AG04449 (cell line): ENCODE measurements at regions not wholly inside any gene's neighbourhood (a gene's known extent, or its start where the extent isn't known, plus 50 kb on each side); places are given as distances from the start of the nearest gene placed in this dataset.

Source experiments
- CTCF ChIA-PET: fragments of 350-600 bp; formaldehyde crosslinking; extraction: SDS; loops from one replicate; lab custom pipeline; 2021; ENCODE audit warnings: antibody characterized with exemption; lab: Yijun Ruan, JAX
- POLR2A ChIA-PET: fragments of 400-600, 350-600 bp; formaldehyde crosslinking; extraction: SDS; loops from one replicate; lab custom pipeline; 2020; ENCODE audit warnings: antibody characterized with exemption, inconsistent platforms; lab: Yijun Ruan, JAX
- DNase-seq: peaks from one replicate; pipeline ENCODE4 v3.0.0-alpha.2; 2010; ENCODE audit warnings: low read depth, low spot score
- H3K4me3 ChIP-seq: 2 replicates; pipeline ENCODE4 v1.5.1; 2011; ENCODE audit warnings: low read depth, mild to moderate bottlenecking, control low read depth, low read length
- CTCF ChIP-seq: IDR thresholded peaks from one replicate; pipeline ENCODE4 v1.5.1; 2011; ENCODE audit warnings: mild to moderate bottlenecking, moderate library complexity, low read length, control low read depth, inconsistent platforms; ENCODE audit not compliant: insufficient read depth; ENCODE audit errors: missing control alignments

GRCh38 chr3:139824864-139825263 lies 110.1 kb upstream of the CLSTN2 start:
- no peak overlapping the region for H3K4me3 ChIP-seq
- no peak for TF ChIP-seq CTCF
- ChIA-PET POLR2A (no interaction called here), CTCF (no interaction called here)
- no peak for DNase-seq

- ChIA-PET POLR2A (no interaction called here), CTCF (no interaction called here)
- H3K4me3 ChIP-seq = no peak overlapping the region
- no peak for DNase-seq
- TF ChIP-seq CTCF = no peak
Observed at GRCh38 chr3:139814646-139815045, 120.3 kb upstream of the CLSTN2 start.

- no peak for TF ChIP-seq CTCF
- CTCF ChIA-PET = no interaction called here
- DNase-seq = peak; percentile 2
- H3K4me3 ChIP-seq = no peak overlapping the region
- POLR2A ChIA-PET = no interaction called here
Observed at GRCh38 chr3:139811331-139811730, 123.7 kb upstream of the CLSTN2 start.

GRCh38 chr3:139808201-139808600 lies 126.8 kb upstream of the CLSTN2 start:
- DNase-seq = no peak
- ChIA-PET CTCF (no interaction called here), POLR2A (no interaction called here)
- no peak overlapping the region for H3K4me3 ChIP-seq
- TF ChIP-seq CTCF = no peak

- no peak for DNase-seq
- ChIA-PET POLR2A (no interaction called here), CTCF (no interaction called here)
- TF ChIP-seq CTCF = no peak
- no peak overlapping the region for H3K4me3 ChIP-seq
Observed at GRCh38 chr3:139803294-139803693, 125.5 kb upstream of the NMNAT3 start.

GRCh38 chr3:139797724-139798343 lies 120.1 kb upstream of the NMNAT3 start:
- TF ChIP-seq CTCF = no peak
- POLR2A ChIA-PET = no interaction called here
- H3K4me3 ChIP-seq = no peak overlapping the region
- CTCF ChIA-PET = no interaction called here
- no peak for DNase-seq
